Body of pancreas (tissue), 4 donors: ENCODE measurements at regions not wholly inside any gene's neighbourhood (a gene's known extent, or its start where the extent isn't known, plus 50 kb on each side); places are given as distances from the start of the nearest gene placed in this dataset.
"Not testable (repeated sequence)": the region's sequence is repeated elsewhere in the genome, so short reads cannot be mapped to it uniquely, and the experiment has no call there.

ENCODE experiments used
- ATAC-seq: fragments of 150-250 bp; one replicate; pipeline ENCODE4 v1.9.1; 2016
- DNase-seq, 4 donors: peaks; one replicate each; pipeline ENCODE4 v3.0.0-alpha.2; 2019
- H3K27ac ChIP-seq, 4 donors: fragments of 200-600 bp; sonication (generic); 1 replicate in 3 of 4; 2 replicates in 1 of 4; pipeline versions ENCODE4 v1.5.1 to v1.6.1; 2016 to 2019; ENCODE audit warnings: mild to moderate bottlenecking in 1 of 4, mixed read lengths in 1 of 4, moderate library complexity in 1 of 4
- H3K27me3 ChIP-seq, 2 donors: fragments of 200-600 bp; sonication (generic); one replicate each; pipeline ENCODE4 v1.6.0; 2016; ENCODE audit warnings: mild to moderate bottlenecking in 1 of 2
- H3K36me3 ChIP-seq, 2 donors: fragments of 200-600 bp; sonication (generic); replicated peaks in 1 of 2; 2 replicates each; pipeline ENCODE4 v1.5.1; 2016; ENCODE audit warnings: low read depth in 2 of 2; ENCODE audit not compliant: insufficient read depth in 1 of 2
- H3K4me1 ChIP-seq: fragments of 200-600 bp; sonication (generic); one replicate; pipeline ENCODE4 v1.6.0; 2016
- H3K4me3 ChIP-seq, 2 donors: fragments of 200-600 bp; sonication (generic); 1 replicate in 1 of 2; 2 replicates in 1 of 2; pipeline ENCODE4 v1.5.1; 2016 to 2019
- H3K9me3 ChIP-seq, 3 donors: fragments of 200-600 bp; sonication (generic); 1 replicate in 2 of 3; 2 replicates in 1 of 3; pipeline ENCODE4 v1.5.1; 2016
- CTCF ChIP-seq, 7 experiments: fragments of 450-650 bp in 4 of 7; fragments of 200-600 bp in 3 of 7; sonication (generic) in 3 of 7; IDR thresholded peaks; one replicate each; pipeline ENCODE4 v1.5.1; 2016 to 2019; ENCODE audit warnings: antibody characterized with exemption in 7 of 7
- POLR2A ChIP-seq, 3 donors: fragments of 450-650 bp; IDR thresholded peaks; one replicate each; pipeline ENCODE4 v1.6.1; 2016; ENCODE audit warnings: antibody characterized with exemption in 3 of 3, mild to moderate bottlenecking in 2 of 3
- WGBS, 2 donors: methylation state at CpG; one replicate each; pipeline ENCODE4 v1.1.5; 2017; 5-methylcytosine and 5-hydroxymethylcytosine counted together
- intact Hi-C: fragments of 100-400 bp; cut with DNase I; formaldehyde crosslinking; loops from one replicate; pipeline ENCODE4 v1.15.1; 2023

GRCh38 chr2:223315813-223316212, 263.8 kb downstream of the KCNE4 start:
- H3K27me3 ChIP-seq = no peaks in the 10 kb centered on the region
- no peaks in the 10 kb centered on the region for H3K9me3 ChIP-seq
- H3K4me1 ChIP-seq = no peaks in the 10 kb centered on the region
- no peak for TF ChIP-seq CTCF (IDR thresholded peaks at IDR 0.05)
- TF ChIP-seq POLR2A (IDR thresholded peaks at IDR 0.05) = no peak
- H3K27ac ChIP-seq = no peak overlapping the region
- H3K4me3 ChIP-seq = no peak overlapping the region
- intact Hi-C loops = no loop called here
- H3K36me3 ChIP-seq = no peaks in the 10 kb centered on the region
- ATAC-seq (no peak), DNase-seq (no peak)
- 73 to 85% methylated on average over 3 of the region's 3 CpGs for WGBS, 2 donors

GRCh38 chr2:223316342-223316741, 264.4 kb downstream of the KCNE4 start:
- no peaks in the 10 kb centered on the region for H3K27me3 ChIP-seq
- DNase-seq = no peak
- no peak for ATAC-seq
- H3K27ac ChIP-seq = no peak overlapping the region
- intact Hi-C loops = no loop called here
- WGBS, 2 donors = 48 to 61% methylated on average over 4 of the region's 4 CpGs
- H3K4me3 ChIP-seq = no peak overlapping the region
- no peak for TF ChIP-seq CTCF (IDR thresholded peaks at IDR 0.05)
- no peak for TF ChIP-seq POLR2A (IDR thresholded peaks at IDR 0.05)
- no peaks in the 10 kb centered on the region for H3K4me1 ChIP-seq
- H3K9me3 ChIP-seq = no peaks in the 10 kb centered on the region
- H3K36me3 ChIP-seq = no peaks in the 10 kb centered on the region

GRCh38 chr2:223319601-223320000, 267.6 kb downstream of the KCNE4 start:
- ATAC-seq (no peak), DNase-seq (no peak)
- no peak for TF ChIP-seq POLR2A (IDR thresholded peaks at IDR 0.05)
- TF ChIP-seq CTCF (IDR thresholded peaks at IDR 0.05) = no peak
- Histone ChIP-seq H3K4me3 (no peak overlapping the region), H3K36me3 (no peaks in the 10 kb centered on the region), H3K9me3 (no peaks in the 10 kb centered on the region), H3K27ac (no peak overlapping the region), H3K27me3 (no peaks in the 10 kb centered on the region), H3K4me1 (no peaks in the 10 kb centered on the region)
- intact Hi-C loops = no loop called here

GRCh38 chr2:223324402-223324801, 272.4 kb downstream of the KCNE4 start:
- Histone ChIP-seq H3K4me3 (no peak overlapping the region), H3K4me1 (no peaks in the 10 kb centered on the region), H3K9me3 (no peaks in the 10 kb centered on the region), H3K36me3 (no peaks in the 10 kb centered on the region), H3K27me3 (no peaks in the 10 kb centered on the region), H3K27ac (no peak overlapping the region)
- TF ChIP-seq POLR2A (IDR thresholded peaks at IDR 0.05) (no peak), CTCF (IDR thresholded peaks at IDR 0.05) (no peak)
- intact Hi-C loops = no loop called here
- DNase-seq (no peak), ATAC-seq (no peak)
- WGBS, 2 donors = 42 to 59% methylated on average over 5 of the region's 5 CpGs

DNA sequence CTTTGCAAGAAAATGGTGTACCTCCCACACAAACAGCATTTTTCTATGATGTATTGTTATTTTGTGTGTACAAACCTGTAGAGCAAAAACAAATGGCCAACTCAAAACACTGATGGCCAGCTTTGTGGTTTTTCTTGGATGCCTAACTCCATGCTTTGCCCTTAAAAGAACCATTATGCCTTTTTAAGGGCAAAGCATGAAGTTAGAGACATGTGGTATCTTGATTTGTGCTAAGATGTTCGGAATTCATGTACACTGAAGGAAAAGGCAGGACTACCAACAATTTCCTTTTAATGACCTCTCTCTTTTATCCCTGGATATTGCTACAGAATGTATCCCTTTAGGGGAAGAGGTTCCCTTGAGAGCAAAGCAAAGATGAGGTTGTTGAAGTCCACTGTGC, 273.6 kb downstream of the SCG2 start:
- TF ChIP-seq CTCF (IDR thresholded peaks at IDR 0.05) (no peak), POLR2A (IDR thresholded peaks at IDR 0.05) (no peak)
- Histone ChIP-seq H3K36me3 (no peaks in the 10 kb centered on the region), H3K4me3 (no peak overlapping the region), H3K9me3 (no peaks in the 10 kb centered on the region), H3K27me3 (no peaks in the 10 kb centered on the region), H3K4me1 (no peaks in the 10 kb centered on the region), H3K27ac (no peak overlapping the region)
- WGBS, 2 donors = 58 to 83% methylated on average over 1 of the region's 1 CpG
- ATAC-seq = no peak
- intact Hi-C loops = no loop called here
- no peak for DNase-seq

- H3K36me3 ChIP-seq, H3K27me3 ChIP-seq, intact Hi-C loops, H3K9me3 ChIP-seq, H3K27ac ChIP-seq, DNase-seq, H3K4me3 ChIP-seq, ATAC-seq, H3K4me1 ChIP-seq: not testable (repeated sequence)
- 75 to 83% methylated on average over 2 to 7 of the region's 7 CpGs for WGBS, 2 donors
These were observed 271.4 kb downstream of the SCG2 start for GRCh38 chr2:223330747-223331146.
